Trophoblast cell (in vitro differentiated cells and primary cell): ENCODE measurements at regions not wholly inside any gene's neighbourhood (a gene's known extent, or its start where the extent isn't known, plus 50 kb on each side); places are given as distances from the start of the nearest gene placed in this dataset.
"Not testable (repeated sequence)": the region's sequence is repeated elsewhere in the genome, so short reads cannot be mapped to it uniquely, and the experiment has no call there.

Experiments used
- DNase-seq, 2 donors: peaks; one replicate each; pipeline ENCODE4 v3.0.0-alpha.2; 2016
- H2AFZ ChIP-seq: 2 replicates; pipeline ENCODE4 v1.6.1; 2013; ENCODE audit warnings: low read length, moderate library complexity, mild to moderate bottlenecking; ENCODE audit not compliant: insufficient read depth, poor library complexity
- H2AK5ac ChIP-seq: 2 replicates; pipeline ENCODE4 v1.6.1; 2013; ENCODE audit warnings: mild to moderate bottlenecking, low read length
- H2BK120ac ChIP-seq: 2 replicates; pipeline ENCODE4 v1.6.1; 2013; ENCODE audit warnings: low read length, mild to moderate bottlenecking, moderate library complexity; ENCODE audit not compliant: insufficient read depth, poor library complexity
- H2BK12ac ChIP-seq: 2 replicates; pipeline ENCODE4 v1.6.1; 2013; ENCODE audit warnings: mild to moderate bottlenecking, low read length, moderate library complexity
- H2BK5ac ChIP-seq: 2 replicates; pipeline ENCODE4 v1.6.1; 2013; ENCODE audit warnings: low read length, low read depth, moderate library complexity, mild to moderate bottlenecking; ENCODE audit not compliant: poor library complexity
- H3K14ac ChIP-seq: 2 replicates; pipeline ENCODE4 v1.6.1; 2013; ENCODE audit warnings: mild to moderate bottlenecking, low read length
- H3K18ac ChIP-seq: 2 replicates; pipeline ENCODE4 v1.6.1; 2013; ENCODE audit warnings: mild to moderate bottlenecking, low read length
- H3K23ac ChIP-seq: 2 replicates; pipeline ENCODE4 v1.6.1; 2013; ENCODE audit warnings: low read length
- H3K27ac ChIP-seq: 2 replicates; pipeline ENCODE4 v1.5.1; 2013; ENCODE audit warnings: low read depth, mild to moderate bottlenecking, inconsistent platforms, low read length, moderate library complexity
- H3K27me3 ChIP-seq: 2 replicates; pipeline ENCODE4 v1.6.1; 2013; ENCODE audit warnings: inconsistent platforms, mild to moderate bottlenecking, low read length, moderate library complexity; ENCODE audit not compliant: insufficient read depth
- H3K36me3 ChIP-seq, 2 experiments: 1 replicate in 1 of 2; 2 replicates in 1 of 2; pipeline ENCODE4 v1.6.1; 2013; ENCODE audit warnings: low read length in 2 of 2, mild to moderate bottlenecking in 2 of 2, moderate library complexity in 1 of 2; ENCODE audit not compliant: insufficient read depth in 2 of 2, control insufficient read depth in 1 of 2
- H3K4ac ChIP-seq: 2 replicates; pipeline ENCODE4 v1.6.1; 2013; ENCODE audit warnings: low read depth, mild to moderate bottlenecking, low read length, moderate library complexity
- H3K4me1 ChIP-seq, 2 experiments: 1 replicate in 1 of 2; 2 replicates in 1 of 2; pipeline ENCODE4 v1.6.1; 2013; ENCODE audit warnings: low read length in 2 of 2, mild to moderate bottlenecking in 2 of 2, moderate library complexity in 1 of 2; ENCODE audit not compliant: insufficient read depth in 2 of 2, control insufficient read depth in 1 of 2
- H3K4me2 ChIP-seq: 2 replicates; pipeline ENCODE4 v1.6.1; 2013; ENCODE audit warnings: inconsistent platforms, mild to moderate bottlenecking, low read length, moderate library complexity
- H3K4me3 ChIP-seq: 2 replicates; pipeline ENCODE4 v1.5.1; 2013; ENCODE audit warnings: mild to moderate bottlenecking, low read depth, low read length, inconsistent platforms
- H3K79me1 ChIP-seq: one replicate; pipeline ENCODE4 v1.6.1; 2013; ENCODE audit warnings: low read length
- H3K79me2 ChIP-seq: 2 replicates; pipeline ENCODE4 v1.6.1; 2013; ENCODE audit warnings: low read length, mild to moderate bottlenecking; ENCODE audit not compliant: control insufficient read depth, insufficient read depth, poor library complexity
- H3K9ac ChIP-seq: 2 replicates; pipeline ENCODE4 v1.6.1; 2013; ENCODE audit warnings: mild to moderate bottlenecking, low read length
- H3K9me3 ChIP-seq: 2 replicates; pipeline ENCODE4 v1.6.1; 2013; ENCODE audit warnings: low read depth, mild to moderate bottlenecking, control low read depth, inconsistent platforms, low read length; ENCODE audit not compliant: insufficient read depth
- H4K12ac ChIP-seq: 2 replicates; pipeline ENCODE4 v1.6.1; 2013; ENCODE audit warnings: low read depth, mild to moderate bottlenecking, low read length, moderate library complexity
- H4K8ac ChIP-seq: 2 replicates; pipeline ENCODE4 v1.6.1; 2013; ENCODE audit warnings: low read depth, mild to moderate bottlenecking, low read length, moderate library complexity
- H4K91ac ChIP-seq: one replicate; pipeline ENCODE4 v1.6.1; 2013; ENCODE audit warnings: low read depth, mild to moderate bottlenecking, low read length, moderate library complexity
- WGBS: extraction: QIAGEN DNeasy Blood & Tissue Kit; methylation state at CpG from one replicate; pipeline ENCODE4 v1.1.7; 2013; ENCODE audit warnings: missing lambda C conversion rate; ENCODE audit not compliant: insufficient read length, insufficient coverage; ENCODE audit errors: extremely low coverage; 5-methylcytosine and 5-hydroxymethylcytosine counted together

- H3K79me1 ChIP-seq, H3K18ac ChIP-seq, H2BK5ac ChIP-seq, H2AK5ac ChIP-seq, H3K36me3 ChIP-seq, H4K12ac ChIP-seq, H2BK120ac ChIP-seq, H3K9me3 ChIP-seq, H3K9ac ChIP-seq, H3K27ac ChIP-seq, H3K79me2 ChIP-seq, H3K27me3 ChIP-seq, H3K4me1 ChIP-seq, H3K4me3 ChIP-seq, H3K14ac ChIP-seq, H3K23ac ChIP-seq, H4K8ac ChIP-seq, H3K4ac ChIP-seq, H2BK12ac ChIP-seq, H2AFZ ChIP-seq, H3K4me2 ChIP-seq: not testable (repeated sequence)
- DNase-seq: peak in 1 of 2 donors; percentile 34
- no CpG with 5 or more reads among the region's 5 CpGs for WGBS
- H4K91ac ChIP-seq: peak overlapping the region; percentile 11
These were observed 113.9 kb upstream of the ALDH3B2 start for GRCh38 chr11:67788341-67788695.

- H3K4ac ChIP-seq, H3K4me1 ChIP-seq, H3K36me3 ChIP-seq, H3K27me3 ChIP-seq, H4K8ac ChIP-seq, H3K4me3 ChIP-seq, H2AK5ac ChIP-seq, H3K79me1 ChIP-seq, H2BK12ac ChIP-seq, H3K79me2 ChIP-seq, H3K14ac ChIP-seq, H3K27ac ChIP-seq, H3K4me2 ChIP-seq, H2BK5ac ChIP-seq, H3K18ac ChIP-seq, H2AFZ ChIP-seq, H3K9me3 ChIP-seq, H3K23ac ChIP-seq, H4K12ac ChIP-seq, H2BK120ac ChIP-seq, H3K9ac ChIP-seq: not testable (repeated sequence)
- peak in 1 of 2 donors; percentile 13 for DNase-seq
- H4K91ac ChIP-seq: peak overlapping the region; percentile 11
- WGBS: no CpG with 5 or more reads among the region's 19 CpGs
These were observed 113.4 kb upstream of the ALDH3B2 start for GRCh38 chr11:67787681-67788340.

- H4K8ac ChIP-seq, H2AK5ac ChIP-seq, H3K14ac ChIP-seq, H3K27me3 ChIP-seq, H3K79me1 ChIP-seq, DNase-seq, H2BK120ac ChIP-seq, H3K4ac ChIP-seq, H2BK12ac ChIP-seq, H3K36me3 ChIP-seq, H3K27ac ChIP-seq, H3K9me3 ChIP-seq, H4K12ac ChIP-seq, H3K9ac ChIP-seq, H4K91ac ChIP-seq, H3K79me2 ChIP-seq, H3K4me1 ChIP-seq, H3K23ac ChIP-seq, H2BK5ac ChIP-seq, H3K4me3 ChIP-seq, H2AFZ ChIP-seq, H3K4me2 ChIP-seq, H3K18ac ChIP-seq: not testable (repeated sequence)
- whole genome bisulfite sequencing: no CpG with 5 or more reads among the region's 2 CpGs
These were observed 107.5 kb upstream of the ALDH3B2 start for GRCh38 chr11:67781967-67782366.

- not testable (repeated sequence) for H2BK12ac ChIP-seq, H3K79me1 ChIP-seq, H4K12ac ChIP-seq, H3K14ac ChIP-seq, H3K79me2 ChIP-seq, H3K4me2 ChIP-seq, H3K36me3 ChIP-seq, H3K4ac ChIP-seq, H3K27ac ChIP-seq, H3K18ac ChIP-seq, H2BK5ac ChIP-seq, H2AK5ac ChIP-seq, H3K4me1 ChIP-seq, H3K27me3 ChIP-seq, H4K91ac ChIP-seq, H3K4me3 ChIP-seq, H2AFZ ChIP-seq, DNase-seq, H2BK120ac ChIP-seq, H3K9ac ChIP-seq, H3K9me3 ChIP-seq, H4K8ac ChIP-seq, H3K23ac ChIP-seq
- WGBS: no CpG with 5 or more reads among the region's 2 CpGs
These were observed 107.1 kb upstream of the ALDH3B2 start for GRCh38 chr11:67781506-67781905.
